Liver (tissue), 8 donors: ENCODE measurements at regions not wholly inside any gene's neighbourhood (a gene's known extent, or its start where the extent isn't known, plus 50 kb on each side); places are given as distances from the start of the nearest gene placed in this dataset.
"Not testable (repeated sequence)": the region's sequence is repeated elsewhere in the genome, so short reads cannot be mapped to it uniquely, and the experiment has no call there.

Source experiments
- DNase-seq: peaks from one replicate; pipeline ENCODE4 v3.0.0-alpha.2; 2017; ENCODE audit warnings: low spot score
- H3K27ac ChIP-seq, 2 donors: one replicate each; pipeline ENCODE4 v1.7.0; 2013; ENCODE audit warnings: inconsistent platforms in 2 of 2, low read length in 2 of 2, control low read depth in 1 of 2, low read depth in 1 of 2, mild to moderate bottlenecking in 1 of 2
- H3K27me3 ChIP-seq, 4 donors: one replicate each; pipeline versions ENCODE4 v1.6.1 to v1.7.0; 2013; ENCODE audit warnings: low read length in 3 of 4, inconsistent platforms in 1 of 4, mild to moderate bottlenecking in 1 of 4, moderate library complexity in 1 of 4; ENCODE audit not compliant: control insufficient read depth in 4 of 4, insufficient read depth in 4 of 4
- H3K36me3 ChIP-seq, 4 donors: one replicate each; pipeline versions ENCODE4 v1.6.1 to v1.7.0; 2013; ENCODE audit warnings: low read length in 3 of 4, mild to moderate bottlenecking in 3 of 4, low read depth in 1 of 4, moderate library complexity in 1 of 4; ENCODE audit not compliant: control insufficient read depth in 4 of 4, insufficient read depth in 3 of 4
- H3K4me1 ChIP-seq, 4 donors: one replicate each; pipeline versions ENCODE4 v1.6.1 to v1.7.0; 2013; ENCODE audit warnings: low read length in 3 of 4, mild to moderate bottlenecking in 3 of 4, moderate library complexity in 1 of 4; ENCODE audit not compliant: control insufficient read depth in 4 of 4, insufficient read depth in 4 of 4
- H3K4me3 ChIP-seq, 3 donors: one replicate each; pipeline versions ENCODE4 v1.6.1 to v1.7.0; 2013; ENCODE audit warnings: low read length in 3 of 3, control low read depth in 1 of 3, low read depth in 1 of 3, mild to moderate bottlenecking in 1 of 3
- H3K9ac ChIP-seq, 2 donors: one replicate each; pipeline ENCODE4 v1.7.0; 2013; ENCODE audit warnings: low read length in 2 of 2, mild to moderate bottlenecking in 2 of 2, moderate library complexity in 2 of 2, control low read depth in 1 of 2, low read depth in 1 of 2
- H3K9me3 ChIP-seq, 4 donors: one replicate each; pipeline versions ENCODE4 v1.6.1 to v1.7.0; 2013; ENCODE audit warnings: low read length in 3 of 4; ENCODE audit not compliant: control insufficient read depth in 4 of 4
- ATF3 ChIP-seq: IDR thresholded peaks from 2 replicates; pipeline ENCODE4 v1.6.1; 2016; ENCODE audit warnings: antibody characterized with exemption
- CTCF ChIP-seq: fragments of 150-350 bp; IDR thresholded peaks from 2 replicates; pipeline ENCODE4 v1.5.1; 2017; ENCODE audit warnings: improper control_type of control experiment, low read depth, low read length; ENCODE audit not compliant: missing input control
- EGR1 ChIP-seq, 2 donors: IDR thresholded peaks; 2 replicates each; pipeline ENCODE4 v1.6.1; 2016 to 2018; ENCODE audit warnings: antibody characterized with exemption in 2 of 2, low read depth in 2 of 2
- FOXA1 ChIP-seq: IDR thresholded peaks from 2 replicates; pipeline ENCODE4 v1.6.1; 2016; ENCODE audit warnings: antibody characterized with exemption
- GABPA ChIP-seq, 2 donors: IDR thresholded peaks in 1 of 2; conservative IDR thresholded peaks in 1 of 2; 2 replicates each; pipeline ENCODE4 v1.6.1; 2016; ENCODE audit warnings: antibody characterized with exemption in 2 of 2, mild to moderate bottlenecking in 1 of 2, moderate library complexity in 1 of 2
- HNF4A ChIP-seq, 2 donors: conservative IDR thresholded peaks; 2 replicates each; pipeline ENCODE4 v1.6.1; 2016; ENCODE audit warnings: antibody characterized with exemption in 2 of 2, mild to moderate bottlenecking in 2 of 2
- HNF4G ChIP-seq: IDR thresholded peaks from 2 replicates; pipeline ENCODE4 v1.6.1; 2016; ENCODE audit warnings: antibody characterized with exemption
- JUND ChIP-seq, 2 donors: IDR thresholded peaks; 2 replicates each; pipeline ENCODE4 v1.6.1; 2016; ENCODE audit warnings: antibody characterized with exemption in 2 of 2
- MAX ChIP-seq: IDR thresholded peaks from 2 replicates; pipeline ENCODE4 v1.6.1; 2016; ENCODE audit warnings: antibody characterized with exemption
- NR2F2 ChIP-seq: IDR thresholded peaks from 2 replicates; pipeline ENCODE4 v1.6.1; 2016; ENCODE audit warnings: antibody characterized with exemption
- RAD21 ChIP-seq, 2 donors: IDR thresholded peaks; 2 replicates each; pipeline ENCODE4 v1.6.1; 2016; ENCODE audit warnings: antibody characterized with exemption in 2 of 2, mild to moderate bottlenecking in 2 of 2
- REST ChIP-seq: IDR thresholded peaks from 2 replicates; pipeline ENCODE4 v1.6.1; 2016; ENCODE audit warnings: antibody characterized with exemption, mild to moderate bottlenecking
- RXRA ChIP-seq, 2 donors: IDR thresholded peaks; 2 replicates each; pipeline ENCODE4 v1.6.1; 2017 to 2018; ENCODE audit warnings: antibody characterized with exemption in 2 of 2, mild to moderate bottlenecking in 1 of 2
- TAF1 ChIP-seq: conservative IDR thresholded peaks from 2 replicates; pipeline ENCODE4 v1.6.1; 2016; ENCODE audit warnings: antibody characterized with exemption, mild to moderate bottlenecking
- ZBTB33 ChIP-seq: IDR thresholded peaks from 2 replicates; pipeline ENCODE4 v1.6.1; 2016; ENCODE audit warnings: antibody characterized with exemption
- WGBS: extraction: QIAGEN DNeasy Blood & Tissue Kit; methylation state at CpG from one replicate; pipeline ENCODE4 v1.1.7; 2013; 5-methylcytosine and 5-hydroxymethylcytosine counted together
- donor health status: healthy.
- donor health status: healthy.
- donor health status: healthy.
- donor health status: healthy.
- donor health status: healthy.

- no peak for TF ChIP-seq HNF4G
- no peak for TF ChIP-seq HNF4A (conservative IDR thresholded peaks at IDR 0.05)
- TF ChIP-seq TAF1: no peak
- no peak for TF ChIP-seq EGR1 (IDR thresholded peaks at IDR 0.05; ENCODE audit: low read depth in 2 of 2)
- no peak for TF ChIP-seq FOXA1
- TF ChIP-seq REST: no peak
- no peak for TF ChIP-seq ZBTB33
- no peak for TF ChIP-seq GABPA (IDR thresholded peaks at IDR 0.05 in 1 of 2, conservative IDR thresholded peaks at IDR 0.05 in 1 of 2)
- no peak for TF ChIP-seq ATF3
- no peak for TF ChIP-seq NR2F2
- no peak for TF ChIP-seq MAX
- TF ChIP-seq JUND (IDR thresholded peaks at IDR 0.05): no peak
- TF ChIP-seq RAD21 (IDR thresholded peaks at IDR 0.05): no peak
- TF ChIP-seq CTCF: no peak
- TF ChIP-seq RXRA (IDR thresholded peaks at IDR 0.05): no peak
- no peaks in the 10 kb centered on the region for H3K4me1 ChIP-seq
- H3K27me3 ChIP-seq: no peaks in the 10 kb centered on the region
- H3K36me3 ChIP-seq: no peaks in the 10 kb centered on the region
- no peak for DNase-seq
- no peak overlapping the region for H3K27ac ChIP-seq
- no peak overlapping the region for H3K9ac ChIP-seq
- H3K9me3 ChIP-seq: no peaks in the 10 kb centered on the region
- no peak overlapping the region for H3K4me3 ChIP-seq
These were observed 95.4 kb upstream of the BANK1 start for GRCh38 chr4:101695176-101695575.

- H3K36me3 ChIP-seq, H3K4me3 ChIP-seq, DNase-seq, H3K27me3 ChIP-seq, H3K9me3 ChIP-seq, H3K4me1 ChIP-seq, H3K9ac ChIP-seq, H3K27ac ChIP-seq: not testable (repeated sequence)
- WGBS: 88% methylated on average over 5 of the region's 5 CpGs
These were observed 96.1 kb upstream of the BANK1 start for GRCh38 chr4:101694403-101694802.
